Posterior vena cava (tissue), 2 donors: ENCODE measurements at regions not wholly inside any gene's neighbourhood (a gene's known extent, or its start where the extent isn't known, plus 50 kb on each side); places are given as distances from the start of the nearest gene placed in this dataset.
"Not testable (repeated sequence)": the region's sequence is repeated elsewhere in the genome, so short reads cannot be mapped to it uniquely, and the experiment has no call there.

Source experiments
- DNase-seq: peaks from one replicate; pipeline ENCODE4 v3.0.0-alpha.2; 2020; ENCODE audit warnings: low spot score
- intact Hi-C, 2 donors: fragments of 100-400 bp; cut with DNase I; formaldehyde crosslinking; loops; one replicate each; pipeline versions ENCODE4 v1.14.1 to v1.14.2; 2022 to 2023
- donor health status: DM: yes; HTN: yes; CAD: no.
- donor health status: DM: yes; HTN: yes; CAD: no.

DNA sequence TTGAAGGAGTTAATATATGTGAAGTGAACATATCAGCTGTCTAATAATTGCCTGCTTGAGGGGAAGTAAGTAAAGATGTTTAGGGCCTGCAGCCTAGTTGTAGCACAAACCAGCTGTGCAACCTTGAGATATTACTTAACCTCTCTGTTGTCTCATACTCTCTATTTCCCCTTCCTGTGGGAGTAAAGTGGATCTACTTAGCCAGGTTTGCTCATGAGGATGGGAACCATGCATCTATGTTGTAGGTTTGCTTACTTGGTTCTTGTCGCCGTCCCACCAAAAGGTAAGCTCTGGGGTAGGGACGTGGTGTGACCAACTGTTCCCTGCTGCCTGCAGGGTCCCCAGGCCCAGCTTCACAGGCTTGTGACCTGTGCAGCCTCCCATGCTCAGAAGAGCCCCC is 362.7 kb upstream of the SULF2 start:
- intact Hi-C loops: no loop called here

DNA sequence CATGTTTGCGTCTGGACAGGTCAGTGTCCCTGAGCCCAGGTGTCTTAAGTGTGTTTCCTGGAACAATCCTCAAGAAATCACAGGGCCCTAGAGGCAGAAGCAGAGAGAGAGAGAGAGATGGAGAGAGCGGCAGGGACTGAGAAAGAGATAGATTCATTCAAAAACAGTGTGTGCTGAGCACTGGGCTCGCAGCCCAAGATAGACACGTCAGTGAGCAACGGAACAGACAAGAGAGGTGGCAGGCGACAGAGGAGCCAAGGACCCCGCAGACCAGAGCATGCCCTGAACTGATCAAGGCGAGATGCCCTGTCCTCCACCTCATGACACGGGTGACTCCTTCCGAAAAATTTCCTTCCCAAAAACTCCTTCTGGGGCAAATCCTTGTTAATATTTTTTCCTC is 362.0 kb upstream of the SULF2 start:
- intact Hi-C loops: no loop called here
- no peak for DNase-seq

More for the DNA sequence above, 362.7 kb upstream of the SULF2 start:
- no peak for DNase-seq

- no peak for DNase-seq
- intact Hi-C loops: no loop called here
Observed at GRCh38 chr20:48146877-48147276, 361.6 kb upstream of the SULF2 start.

- intact Hi-C loops: no loop called here
- DNase-seq: no peak
Observed at GRCh38 chr20:48146308-48146707, 361.0 kb upstream of the SULF2 start.

- intact Hi-C loops: no loop called here
- DNase-seq: no peak
Observed at GRCh38 chr20:48143435-48144081, 358.3 kb upstream of the SULF2 start.

DNA sequence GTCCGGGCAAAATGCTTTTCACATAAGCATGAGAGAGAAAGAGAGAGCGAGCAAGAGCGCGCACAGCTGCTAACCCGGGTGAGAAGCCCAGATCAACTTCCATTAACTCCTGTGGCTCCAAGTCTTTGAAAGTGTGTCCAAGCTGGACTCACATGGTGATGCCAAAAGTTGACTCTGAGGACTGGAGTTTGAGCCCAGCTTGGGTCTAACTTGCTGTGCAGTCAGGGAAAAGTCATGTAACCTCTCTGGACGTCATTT is 357.2 kb upstream of the SULF2 start:
- no peak for DNase-seq
- intact Hi-C loops: no loop called here

- intact Hi-C loops: no loop called here
- DNase-seq: no peak
Observed at GRCh38 chr20:48141660-48142515, 356.6 kb upstream of the SULF2 start.

- intact Hi-C loops: no loop called here
Observed at GRCh38 chr20:48139262-48140041, 354.2 kb upstream of the SULF2 start.

GRCh38 chr20:48132834-48133233 is 347.6 kb upstream of the SULF2 start:
- intact Hi-C loops: no loop called here
- no peak for DNase-seq

More at GRCh38 chr20:48139262-48140041, 354.2 kb upstream of the SULF2 start:
- no peak for DNase-seq

DNA sequence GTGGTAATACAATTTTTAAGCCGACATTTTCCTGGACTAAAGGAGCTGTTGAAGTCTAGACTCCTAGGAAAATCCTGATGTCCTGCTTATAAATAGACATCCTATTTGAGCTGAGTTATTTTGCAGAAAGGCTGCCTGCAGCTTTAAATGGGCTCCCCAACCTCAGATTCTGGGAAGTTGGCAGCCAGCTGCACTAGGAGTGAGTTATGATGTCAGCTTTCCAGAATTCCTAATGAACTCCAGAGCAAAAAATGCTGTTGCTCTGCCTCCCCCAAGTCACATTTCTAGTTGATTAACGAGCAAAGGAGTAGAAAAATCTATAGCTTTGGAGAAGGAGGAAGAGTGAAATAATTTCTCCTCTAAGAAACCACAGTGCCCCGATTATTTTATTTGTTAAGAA is 346.3 kb upstream of the SULF2 start:
- intact Hi-C loops: no loop called here
- no peak for DNase-seq

DNA sequence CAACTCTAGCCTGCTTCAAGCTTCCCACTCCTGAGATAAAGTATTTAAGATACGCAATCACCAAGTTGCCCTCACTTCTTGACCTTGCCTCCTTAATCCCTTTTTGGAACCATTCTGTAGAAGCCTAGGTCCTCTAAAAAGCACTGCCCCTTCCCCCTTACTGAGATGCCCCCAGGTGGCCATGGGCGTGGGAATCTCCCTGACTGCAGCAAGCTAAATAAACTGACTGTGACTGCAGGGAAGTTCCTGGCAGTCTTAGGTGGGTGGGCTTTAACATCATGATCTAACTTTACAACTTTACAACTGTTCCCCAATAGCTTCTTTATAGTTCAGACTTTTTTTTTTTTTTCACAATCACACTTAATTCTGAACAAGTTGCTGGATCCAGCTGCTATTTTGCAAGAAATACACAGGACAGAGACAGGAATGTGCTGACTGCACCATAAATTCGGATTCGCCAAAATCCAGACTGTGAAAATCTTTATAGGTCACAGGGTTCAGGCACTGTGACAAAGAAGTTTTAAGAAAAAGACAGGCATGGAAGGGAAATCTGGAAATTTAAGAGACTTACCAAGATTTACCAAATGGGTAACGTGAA is 344.2 kb upstream of the SULF2 start:
- no peak for DNase-seq
- intact Hi-C loops: no loop called here

DNA sequence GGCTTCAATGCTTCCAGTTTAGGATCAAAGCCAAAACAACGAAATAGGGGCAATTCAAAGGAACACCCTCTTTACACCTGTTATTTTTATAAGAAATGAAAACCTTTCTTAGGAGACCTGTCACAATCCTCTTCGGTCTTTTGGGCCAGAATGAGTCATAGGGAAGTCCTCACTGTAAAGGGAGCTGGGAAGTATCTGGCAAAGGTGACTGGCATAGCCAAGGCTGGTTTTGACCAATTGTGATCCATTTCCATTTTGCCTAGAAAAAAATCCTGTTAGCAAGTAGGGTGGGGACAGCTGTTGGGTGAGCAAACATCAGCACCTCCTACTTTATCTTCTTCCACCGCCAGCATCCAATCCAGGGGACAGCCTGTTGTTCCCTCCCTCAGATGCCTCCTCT is 343.2 kb upstream of the SULF2 start:
- intact Hi-C loops: no loop called here
- DNase-seq: no peak

GRCh38 chr20:48127964-48128363 is 342.7 kb upstream of the SULF2 start:
- DNase-seq, intact Hi-C loops: not testable (repeated sequence)

DNA sequence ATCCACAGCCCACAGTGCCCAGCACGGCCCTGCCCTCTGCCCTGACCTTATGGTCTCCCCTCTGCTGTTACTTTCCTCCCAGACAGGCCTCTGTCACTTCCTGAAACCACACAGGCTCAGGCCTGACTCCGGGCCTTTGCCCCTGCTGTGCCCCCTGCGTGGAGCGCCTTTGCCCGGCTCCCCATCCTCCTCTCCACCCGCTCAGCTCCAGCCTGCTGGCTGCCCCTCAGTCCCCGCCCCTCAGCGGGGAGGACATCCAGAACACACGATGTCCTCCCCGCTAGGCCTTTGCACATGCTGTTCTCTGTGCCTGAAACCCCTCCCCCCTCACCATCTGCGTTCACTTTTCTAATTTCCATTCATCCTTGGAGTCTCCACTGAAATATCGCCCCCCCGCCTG is 341.9 kb upstream of the SULF2 start:
- DNase-seq: not testable (repeated sequence)

DNA sequence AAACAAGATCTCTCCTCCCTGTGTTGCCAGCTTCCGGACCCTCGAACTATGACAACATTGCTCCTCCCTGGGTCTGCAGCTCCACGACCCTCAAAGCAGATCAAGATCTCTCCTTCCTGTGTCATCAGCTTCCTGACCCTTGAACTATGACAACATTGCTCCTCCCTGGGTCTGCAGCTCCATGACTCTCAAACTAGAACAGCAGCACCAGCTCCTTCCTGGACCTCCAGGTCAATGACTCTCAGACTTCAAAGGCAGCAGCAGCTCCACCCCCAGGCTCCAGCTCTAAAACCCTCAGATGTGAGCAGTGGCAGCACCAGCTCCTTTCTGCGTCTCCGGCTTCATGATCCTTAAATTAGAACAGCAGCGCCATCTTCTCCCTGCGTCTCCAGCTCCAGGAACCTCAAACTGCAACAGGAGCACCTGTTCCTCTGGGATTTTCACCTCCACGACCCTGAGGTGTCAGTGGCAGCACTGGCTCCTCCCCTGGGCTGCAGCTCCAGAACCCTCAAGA is 341.0 kb upstream of the SULF2 start:
- intact Hi-C loops: no loop called here
- no peak for DNase-seq

More for the DNA sequence above, 341.9 kb upstream of the SULF2 start:
- intact Hi-C loops: not testable (repeated sequence)

- intact Hi-C loops: no loop called here
- no peak for DNase-seq
Observed at GRCh38 chr20:48124960-48125359, 339.7 kb upstream of the SULF2 start.

- no peak for DNase-seq
Observed at GRCh38 chr20:48124181-48124782, 339.0 kb upstream of the SULF2 start.

GRCh38 chr20:48120120-48120519 is 334.8 kb upstream of the SULF2 start:
- intact Hi-C loops: no loop called here
- no peak for DNase-seq

More at GRCh38 chr20:48124181-48124782, 339.0 kb upstream of the SULF2 start:
- intact Hi-C loops: no loop called here

GRCh38 chr20:48119389-48119788 is 334.1 kb upstream of the SULF2 start:
- intact Hi-C loops, DNase-seq: not testable (repeated sequence)
